ENCODE measurements at regions not wholly inside any gene's neighbourhood (a gene's known extent, or its start where the extent isn't known, plus 50 kb on each side); places are given as distances from the start of the nearest gene placed in this dataset.

DNA sequence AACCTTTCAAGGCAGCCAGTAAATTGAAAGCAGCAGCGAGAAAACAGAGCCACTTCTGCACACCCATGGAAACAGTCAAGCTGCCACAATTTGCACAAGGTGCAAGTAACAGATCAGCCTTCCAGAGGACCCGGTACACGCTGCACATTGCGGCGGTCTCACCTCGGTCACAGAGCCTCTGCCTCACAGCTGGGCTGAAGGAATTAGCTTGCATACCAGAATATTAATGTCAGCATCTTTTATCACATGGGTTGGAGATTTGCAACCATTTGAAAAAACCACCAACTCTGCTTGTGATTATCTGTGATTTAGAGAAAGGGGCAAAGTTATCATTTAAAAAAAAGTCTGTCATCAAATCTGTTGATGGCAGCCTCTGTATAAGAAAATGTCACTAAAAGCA is 330.5 kb upstream of the TCF4 start:
- DNase-seq (ENCODE audit: low spot score): no peak
- in situ Hi-C loops (cut with MboI; ENCODE audit: low pct_unique_long_range_greater_than_20kb, low sequenced_read_pairs, unreplicated experiment): no loop called here
- TF ChIP-seq, protein P1, sequence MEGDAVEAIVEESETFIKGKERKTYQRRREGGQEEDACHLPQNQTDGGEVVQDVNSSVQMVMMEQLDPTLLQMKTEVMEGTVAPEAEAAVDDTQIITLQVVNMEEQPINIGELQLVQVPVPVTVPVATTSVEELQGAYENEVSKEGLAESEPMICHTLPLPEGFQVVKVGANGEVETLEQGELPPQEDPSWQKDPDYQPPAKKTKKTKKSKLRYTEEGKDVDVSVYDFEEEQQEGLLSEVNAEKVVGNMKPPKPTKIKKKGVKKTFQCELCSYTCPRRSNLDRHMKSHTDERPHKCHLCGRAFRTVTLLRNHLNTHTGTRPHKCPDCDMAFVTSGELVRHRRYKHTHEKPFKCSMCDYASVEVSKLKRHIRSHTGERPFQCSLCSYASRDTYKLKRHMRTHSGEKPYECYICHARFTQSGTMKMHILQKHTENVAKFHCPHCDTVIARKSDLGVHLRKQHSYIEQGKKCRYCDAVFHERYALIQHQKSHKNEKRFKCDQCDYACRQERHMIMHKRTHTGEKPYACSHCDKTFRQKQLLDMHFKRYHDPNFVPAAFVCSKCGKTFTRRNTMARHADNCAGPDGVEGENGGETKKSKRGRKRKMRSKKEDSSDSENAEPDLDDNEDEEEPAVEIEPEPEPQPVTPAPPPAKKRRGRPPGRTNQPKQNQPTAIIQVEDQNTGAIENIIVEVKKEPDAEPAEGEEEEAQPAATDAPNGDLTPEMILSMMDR (IDR thresholded peaks at IDR 0.05; ENCODE audit: extremely low read depth, insufficient read depth, missing control alignments): no peak

DNA sequence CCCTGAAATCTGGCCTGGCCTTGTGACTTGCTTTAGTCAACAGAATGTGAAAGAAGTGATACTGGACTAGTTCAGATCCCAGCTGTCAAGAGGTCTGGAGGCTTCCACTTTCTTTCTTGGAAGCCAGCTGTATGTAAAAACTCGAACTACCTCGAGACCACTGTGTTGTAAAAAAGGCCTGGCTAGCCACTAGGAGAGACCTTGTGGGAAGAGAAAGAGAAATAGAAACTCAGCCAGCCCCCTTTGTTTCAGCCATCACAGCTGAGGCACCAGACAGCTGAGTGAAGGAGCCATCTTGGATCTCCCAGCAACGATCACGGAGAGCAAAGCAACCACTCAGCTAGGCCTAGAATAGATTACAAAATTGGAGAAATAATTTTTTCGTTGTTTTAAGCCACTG is 324.9 kb upstream of the TCF4 start:
- DNase-seq (ENCODE audit: low spot score): no peak
- in situ Hi-C loops (cut with MboI; ENCODE audit: low pct_unique_long_range_greater_than_20kb, low sequenced_read_pairs, unreplicated experiment): no loop called here

GRCh38 chr18:55912071-55912470 is 324.1 kb upstream of the TCF4 start:
- no peak for DNase-seq (ENCODE audit: low spot score)
- TF ChIP-seq, protein P1 (IDR thresholded peaks at IDR 0.05; ENCODE audit: extremely low read depth, insufficient read depth, missing control alignments): no peak
- in situ Hi-C loops (cut with MboI; ENCODE audit: low pct_unique_long_range_greater_than_20kb, low sequenced_read_pairs, unreplicated experiment): no loop called here

More for the DNA sequence above, 324.9 kb upstream of the TCF4 start:
- TF ChIP-seq, protein P1 (IDR thresholded peaks at IDR 0.05; ENCODE audit: extremely low read depth, insufficient read depth, missing control alignments): no peak

- DNase-seq (ENCODE audit: low spot score): no peak
- TF ChIP-seq, protein P1 (IDR thresholded peaks at IDR 0.05; ENCODE audit: extremely low read depth, insufficient read depth, missing control alignments): no peak
- in situ Hi-C loops (cut with MboI; ENCODE audit: low pct_unique_long_range_greater_than_20kb, low sequenced_read_pairs, unreplicated experiment): no loop called here
Measured at GRCh38 chr18:55910296-55910695, 322.3 kb upstream of the TCF4 start.

GRCh38 chr18:55908901-55909366 is 320.9 kb upstream of the TCF4 start:
- no peak for DNase-seq (ENCODE audit: low spot score)
- TF ChIP-seq, protein P1 (IDR thresholded peaks at IDR 0.05; ENCODE audit: extremely low read depth, insufficient read depth, missing control alignments): no peak
- in situ Hi-C loops (cut with MboI; ENCODE audit: low pct_unique_long_range_greater_than_20kb, low sequenced_read_pairs, unreplicated experiment): no loop called here

GRCh38 chr18:55907453-55908175 is 319.6 kb upstream of the TCF4 start:
- in situ Hi-C loops (cut with MboI; ENCODE audit: low pct_unique_long_range_greater_than_20kb, low sequenced_read_pairs, unreplicated experiment): no loop called here
- no peak for DNase-seq (ENCODE audit: low spot score)
- TF ChIP-seq, protein P1 (IDR thresholded peaks at IDR 0.05; ENCODE audit: extremely low read depth, insufficient read depth, missing control alignments): no peak
